ENCODE measurements at regions not wholly inside any gene's neighbourhood (a gene's known extent, or its start where the extent isn't known, plus 50 kb on each side); places are given as distances from the start of the nearest gene placed in this dataset.

DNA sequence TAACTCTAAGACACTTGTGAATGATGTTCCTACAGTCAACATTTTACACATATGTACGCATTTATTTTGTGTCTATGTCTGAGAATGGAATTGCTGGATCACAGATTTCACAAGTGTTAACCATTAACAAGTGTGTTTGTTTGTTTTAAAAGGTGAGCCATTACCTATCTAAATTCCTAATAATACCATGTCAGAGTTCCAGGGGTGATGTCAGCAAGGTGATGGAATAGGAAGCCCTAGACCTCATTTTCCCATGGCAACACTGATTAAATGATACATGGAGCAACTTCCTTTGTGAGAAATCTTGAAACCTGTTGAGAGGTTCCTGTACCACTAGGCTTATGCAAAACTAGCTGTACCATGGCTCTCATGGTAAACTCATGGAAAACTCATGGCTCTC, 309.7 kb downstream of the CYLC2 start:
- TF ChIP-seq, protein P1, sequence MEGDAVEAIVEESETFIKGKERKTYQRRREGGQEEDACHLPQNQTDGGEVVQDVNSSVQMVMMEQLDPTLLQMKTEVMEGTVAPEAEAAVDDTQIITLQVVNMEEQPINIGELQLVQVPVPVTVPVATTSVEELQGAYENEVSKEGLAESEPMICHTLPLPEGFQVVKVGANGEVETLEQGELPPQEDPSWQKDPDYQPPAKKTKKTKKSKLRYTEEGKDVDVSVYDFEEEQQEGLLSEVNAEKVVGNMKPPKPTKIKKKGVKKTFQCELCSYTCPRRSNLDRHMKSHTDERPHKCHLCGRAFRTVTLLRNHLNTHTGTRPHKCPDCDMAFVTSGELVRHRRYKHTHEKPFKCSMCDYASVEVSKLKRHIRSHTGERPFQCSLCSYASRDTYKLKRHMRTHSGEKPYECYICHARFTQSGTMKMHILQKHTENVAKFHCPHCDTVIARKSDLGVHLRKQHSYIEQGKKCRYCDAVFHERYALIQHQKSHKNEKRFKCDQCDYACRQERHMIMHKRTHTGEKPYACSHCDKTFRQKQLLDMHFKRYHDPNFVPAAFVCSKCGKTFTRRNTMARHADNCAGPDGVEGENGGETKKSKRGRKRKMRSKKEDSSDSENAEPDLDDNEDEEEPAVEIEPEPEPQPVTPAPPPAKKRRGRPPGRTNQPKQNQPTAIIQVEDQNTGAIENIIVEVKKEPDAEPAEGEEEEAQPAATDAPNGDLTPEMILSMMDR (IDR thresholded peaks at IDR 0.05; ENCODE audit: extremely low read depth in 1 of 2, insufficient read depth in 1 of 2, low read depth in 1 of 2, low read length in 2 of 2), result no peak
- no peak for TF ChIP-seq POLR2A (IDR thresholded peaks at IDR 0.05; ENCODE audit: low read depth, low read length)
- TF ChIP-seq EZH2 (IDR thresholded peaks at IDR 0.05; ENCODE audit: borderline replicate concordance, low read depth, low read length, severe bottlenecking), result no peak
- no peak for TF ChIP-seq JUN (IDR thresholded peaks at IDR 0.05; ENCODE audit: borderline replicate concordance, insufficient read depth, insufficient read length, low read depth)
- TF ChIP-seq POLR2AphosphoS5 (IDR thresholded peaks at IDR 0.05; ENCODE audit: insufficient read depth, low read depth, low read length), result no peak
- TF ChIP-seq, protein P2, sequence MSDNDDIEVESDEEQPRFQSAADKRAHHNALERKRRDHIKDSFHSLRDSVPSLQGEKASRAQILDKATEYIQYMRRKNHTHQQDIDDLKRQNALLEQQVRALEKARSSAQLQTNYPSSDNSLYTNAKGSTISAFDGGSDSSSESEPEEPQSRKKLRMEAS (IDR thresholded peaks at IDR 0.05; ENCODE audit: insufficient read depth, insufficient read length), result no peak
- no peak for TF ChIP-seq MYC (IDR thresholded peaks at IDR 0.05; ENCODE audit: low read depth, low read length)
- TF ChIP-seq FOS (IDR thresholded peaks at IDR 0.05; ENCODE audit: borderline replicate concordance, insufficient read depth, low read length), result no peak
